GM21390 (cell line): ENCODE measurements at regions not wholly inside any gene's neighbourhood (a gene's known extent, or its start where the extent isn't known, plus 50 kb on each side); places are given as distances from the start of the nearest gene placed in this dataset.
"Not testable (repeated sequence)": the region's sequence is repeated elsewhere in the genome, so short reads cannot be mapped to it uniquely, and the experiment has no call there.

ENCODE experiments used
- ATAC-seq: cut with Tn5 transposase; IDR thresholded peaks from one replicate; pipeline ENCODE4 v1.9.1; 2021; ENCODE audit not compliant: unreplicated experiment

GRCh38 chr2:184993746-184994145 is 395.4 kb downstream of the ZNF804A start:
- no peak for ATAC-seq

DNA sequence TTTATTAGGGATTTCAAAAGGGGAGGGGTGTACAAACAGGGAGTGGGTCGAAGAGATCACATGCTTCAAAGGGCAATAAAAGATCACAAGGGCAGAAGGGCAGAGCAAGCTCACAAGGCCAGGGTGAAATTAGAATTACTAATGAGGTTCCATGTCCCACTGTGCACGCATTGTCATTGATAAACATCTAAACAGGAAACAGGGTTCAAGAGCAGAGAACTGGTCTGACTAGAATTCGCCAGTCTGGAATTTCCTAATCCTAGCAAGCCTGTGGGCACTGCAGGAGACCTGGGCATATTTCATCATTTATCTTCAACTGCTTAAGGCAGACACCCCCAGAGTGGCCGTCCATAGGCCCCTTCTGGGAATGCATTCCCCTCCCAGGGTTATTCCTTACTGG is 408.2 kb downstream of the ZNF804A start:
- ATAC-seq = no peak

DNA sequence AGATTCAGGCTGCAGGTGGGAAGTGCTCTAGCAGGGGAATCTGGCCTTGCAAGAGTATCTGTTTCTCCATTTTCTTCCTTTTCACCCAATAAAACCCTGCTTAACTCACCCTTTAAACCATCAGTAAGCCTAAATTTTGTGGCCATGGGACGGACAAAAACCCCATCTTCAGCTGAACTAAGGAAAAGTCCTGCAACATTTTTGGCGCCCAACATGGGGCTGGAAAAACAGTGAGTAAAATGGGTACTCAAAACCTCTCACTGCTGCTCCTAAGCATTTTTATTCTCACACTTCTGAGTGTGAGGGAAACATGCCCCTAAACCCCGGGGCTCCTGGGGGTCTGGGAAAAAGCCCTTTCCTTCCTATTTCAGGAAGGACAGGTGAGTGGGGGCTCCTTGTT is 414.3 kb downstream of the ZNF804A start:
- no peak for ATAC-seq

DNA sequence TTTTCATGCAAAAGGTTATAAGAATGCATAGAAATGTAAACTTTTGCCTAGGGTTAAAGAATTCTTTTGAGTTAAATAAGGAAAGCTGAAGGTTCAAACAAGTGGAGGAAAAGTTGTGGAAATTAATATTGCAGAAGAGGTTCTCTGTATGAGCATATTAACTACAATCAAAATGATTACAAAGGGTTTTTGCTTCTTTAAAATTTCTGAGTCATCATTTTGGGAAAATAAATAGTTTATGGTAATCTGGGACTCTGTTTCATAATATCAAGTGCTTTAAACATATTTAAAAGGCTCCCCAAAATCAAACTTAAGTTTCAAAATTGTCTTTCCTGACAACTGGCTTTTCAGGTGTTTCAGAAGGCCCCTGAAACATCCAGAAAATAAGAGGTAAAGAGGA is 415.7 kb downstream of the ZNF804A start:
- no peak for ATAC-seq

DNA sequence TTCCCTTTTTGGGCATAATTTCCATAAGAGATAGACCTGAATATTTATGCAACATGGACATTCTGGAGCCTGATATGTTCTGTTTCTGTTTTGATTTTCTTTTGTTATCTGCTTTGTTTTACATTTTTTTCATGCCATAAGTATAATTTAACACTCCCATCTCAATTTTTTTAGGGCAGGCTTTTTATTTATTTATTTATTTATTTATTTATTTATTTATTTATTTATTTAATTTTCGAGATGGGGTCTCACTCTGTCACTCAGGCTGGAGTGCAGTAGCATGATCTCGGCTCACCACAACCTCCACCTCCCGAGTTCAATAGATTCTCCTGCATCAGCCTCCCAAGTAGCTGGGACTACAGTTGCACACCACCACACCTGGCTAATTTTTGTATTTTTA is 427.6 kb downstream of the ZNF804A start:
- ATAC-seq = not testable (repeated sequence)

GRCh38 chr2:185035906-185036305 is 437.6 kb downstream of the ZNF804A start:
- ATAC-seq = no peak

DNA sequence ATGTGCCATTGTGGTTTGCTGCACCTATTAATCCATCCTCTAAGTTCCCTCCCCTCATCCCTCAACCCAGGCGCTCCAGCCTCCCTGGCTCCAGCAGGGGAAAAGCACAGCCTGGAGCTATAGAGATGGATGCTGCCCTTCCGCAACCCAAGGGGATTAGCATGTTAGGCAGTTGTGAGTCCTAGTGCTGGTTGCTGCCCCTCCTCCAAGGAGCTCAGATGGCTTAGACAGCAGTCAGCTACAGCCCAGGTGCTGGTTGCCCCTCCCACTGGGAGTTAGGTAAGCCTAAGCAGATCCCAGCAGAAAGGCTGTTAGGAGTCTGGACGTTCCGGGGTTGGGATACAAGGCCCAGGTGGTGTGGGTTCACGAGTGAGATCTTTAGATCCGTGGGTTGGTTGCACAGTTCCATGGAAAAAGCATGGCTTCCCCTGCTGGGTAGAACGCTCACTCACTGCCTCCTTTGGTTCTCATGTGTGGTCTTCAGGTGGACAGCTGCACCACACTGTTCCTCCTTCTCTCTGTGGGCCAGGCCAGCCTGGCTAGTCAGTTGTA is 446.1 kb downstream of the ZNF804A start:
- ATAC-seq = no peak

GRCh38 chr2:185050804-185051203 is 452.5 kb downstream of the ZNF804A start:
- ATAC-seq = no peak

- no peak for ATAC-seq
These were observed 465.4 kb downstream of the ZNF804A start for GRCh38 chr2:185063761-185064160.

DNA sequence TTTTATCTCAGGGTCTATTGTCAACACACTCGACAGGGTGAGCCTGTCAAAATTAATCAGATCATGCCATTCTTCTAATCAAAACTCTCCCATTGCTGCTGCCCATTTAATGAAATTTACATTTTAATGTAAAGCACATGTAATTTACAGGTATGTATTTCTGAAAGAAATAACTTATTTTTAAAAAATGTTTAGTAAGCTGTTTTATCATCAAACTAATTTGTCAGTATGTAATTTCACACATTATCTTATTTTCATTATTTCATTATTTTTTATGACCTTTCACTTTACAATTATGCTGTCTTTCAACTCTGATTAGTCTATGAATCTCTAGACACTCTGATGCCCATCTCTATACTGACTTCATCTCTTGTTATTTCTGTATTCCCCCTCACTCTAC is 467.8 kb downstream of the ZNF804A start:
- ATAC-seq = no peak

DNA sequence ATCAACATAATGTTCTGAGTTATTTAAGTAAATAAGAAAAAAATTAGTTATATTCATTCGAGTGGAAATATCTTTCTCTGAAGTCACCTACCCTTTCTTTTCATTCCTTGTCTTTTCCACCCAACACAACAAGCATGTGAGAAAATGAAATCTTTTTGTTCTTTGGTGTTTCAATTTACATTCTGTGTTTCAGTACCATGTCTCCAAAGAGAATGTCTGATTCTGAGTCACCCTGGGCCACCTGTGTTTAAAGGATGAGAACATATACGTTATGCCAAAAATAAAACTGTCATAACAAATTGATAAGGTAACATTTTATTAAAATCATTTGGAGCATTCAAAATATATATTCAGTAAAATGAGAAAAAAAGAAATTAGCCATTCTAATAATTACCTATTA is 470.8 kb downstream of the ZNF804A start:
- no peak for ATAC-seq

DNA sequence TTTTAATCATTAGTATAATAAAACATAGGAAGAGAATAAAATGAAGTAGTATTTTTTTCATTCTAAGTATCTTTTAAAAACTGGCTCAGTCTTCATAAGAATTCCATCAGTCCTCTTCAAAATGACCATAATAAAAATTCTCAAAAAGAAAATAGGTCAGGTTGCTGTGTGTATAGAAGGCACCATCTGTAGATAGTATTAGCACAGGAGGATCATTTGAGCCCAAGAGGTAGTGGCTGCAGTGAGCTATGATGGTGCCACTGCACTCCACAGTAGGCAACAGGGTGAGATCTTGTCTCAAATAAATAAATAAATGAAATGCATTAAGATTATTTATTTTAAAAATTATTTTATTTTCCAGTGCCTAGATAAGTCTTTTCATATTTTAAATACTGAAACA is 475.8 kb downstream of the ZNF804A start:
- no peak for ATAC-seq

GRCh38 chr2:185082749-185083148 is 484.4 kb downstream of the ZNF804A start:
- ATAC-seq = no peak

DNA sequence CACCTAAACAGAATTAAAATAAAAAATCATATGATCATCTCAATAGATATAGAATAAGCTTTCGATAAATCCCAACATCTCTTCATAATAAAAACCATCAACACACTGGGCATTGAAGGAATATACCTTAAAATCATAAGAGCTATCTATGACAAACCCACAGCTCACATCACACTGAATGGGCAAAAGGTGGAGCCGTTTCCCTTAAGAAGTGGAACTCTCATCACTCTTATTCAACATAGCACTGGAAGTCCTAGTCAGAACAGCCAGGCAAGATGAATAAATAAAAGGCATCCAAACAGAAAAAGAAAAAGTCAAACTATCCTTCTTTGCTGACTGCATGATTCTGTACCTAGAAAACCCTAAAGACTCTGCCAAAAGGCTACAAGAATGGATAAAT is 510.3 kb downstream of the ZNF804A start:
- no peak for ATAC-seq

GRCh38 chr2:185127412-185127811 is 529.1 kb downstream of the ZNF804A start:
- ATAC-seq = no peak

- ATAC-seq = no peak
These were observed 530.0 kb downstream of the ZNF804A start for GRCh38 chr2:185128346-185128745.

- no peak for ATAC-seq
These were observed 530.7 kb downstream of the ZNF804A start for GRCh38 chr2:185128996-185129395.

GRCh38 chr2:185130685-185131084 is 532.4 kb downstream of the ZNF804A start:
- no peak for ATAC-seq

- no peak for ATAC-seq
These were observed 534.2 kb downstream of the ZNF804A start for GRCh38 chr2:185132501-185133041.

- ATAC-seq = no peak
These were observed 539.4 kb downstream of the ZNF804A start for GRCh38 chr2:185137700-185138099.

DNA sequence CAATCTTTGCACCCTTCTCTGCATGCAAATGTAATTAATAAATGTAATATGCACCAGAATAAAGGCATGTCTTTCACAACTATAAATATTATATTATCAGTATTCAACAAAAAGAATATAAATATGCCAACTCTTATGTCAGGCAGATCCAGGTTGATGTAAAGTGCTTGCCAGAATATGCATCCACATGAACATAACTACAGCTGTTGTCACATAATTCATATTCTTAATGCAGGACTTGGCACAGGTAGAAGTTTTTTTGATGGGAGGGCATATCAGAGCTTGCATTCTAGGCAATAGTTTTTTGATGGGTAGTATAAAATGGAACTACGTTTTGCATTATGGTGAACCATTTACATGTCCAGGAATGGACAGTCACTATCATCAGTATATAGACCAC is 544.3 kb downstream of the ZNF804A start:
- no peak for ATAC-seq

DNA sequence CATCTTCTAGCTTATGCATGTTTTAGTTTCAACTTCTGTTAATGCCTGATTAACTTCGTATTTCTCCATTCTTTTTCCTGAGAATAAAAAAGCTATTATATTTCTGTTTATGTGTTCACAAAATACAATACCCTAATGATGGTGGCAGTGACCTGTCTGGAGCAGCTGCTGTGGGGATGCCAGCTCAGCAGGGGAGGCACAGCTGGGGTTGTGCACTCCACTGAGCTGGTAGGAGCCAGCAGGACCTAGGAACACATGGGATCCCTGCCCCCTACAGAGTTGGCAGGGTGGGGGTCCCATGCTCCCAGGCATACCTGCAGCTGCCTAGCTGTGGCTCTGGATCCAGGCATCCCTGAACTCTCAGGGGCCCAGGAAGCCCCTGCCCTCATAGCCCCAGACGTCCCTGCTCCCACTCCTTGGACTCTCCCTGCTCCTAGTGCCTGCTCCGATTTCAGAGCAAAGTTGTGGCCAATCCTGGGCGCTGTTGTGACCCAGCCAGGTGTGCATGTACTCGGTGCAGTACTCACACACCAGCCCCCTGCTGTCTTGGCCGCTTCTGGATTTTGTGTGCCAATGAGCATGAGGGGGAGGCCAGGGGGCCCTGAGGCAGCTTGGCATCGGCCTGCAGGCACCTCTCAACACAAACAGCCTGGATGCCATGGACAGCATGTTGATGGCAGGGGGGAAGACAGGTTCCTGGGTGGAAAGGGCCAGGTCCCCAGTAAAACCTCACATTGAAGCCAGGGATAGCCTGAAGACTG is 546.0 kb downstream of the ZNF804A start:
- ATAC-seq = no peak
